SK-N-SH treated with all-trans-retinoic acid at 6 μM for 48 hours (cell line): ENCODE measurements at regions not wholly inside any gene's neighbourhood (a gene's known extent, or its start where the extent isn't known, plus 50 kb on each side); places are given as distances from the start of the nearest gene placed in this dataset.

Experiments
- ATAC-seq: fragments of 200-7000 bp; cut with Tn5 transposase; 3 replicates; pipeline ENCODE4 v1.9.1; 2020; ENCODE audit warnings: mild to moderate bottlenecking, moderate library complexity
- ARNTL ChIP-seq: fragments of 450-650 bp; formaldehyde crosslinking; IDR thresholded peaks from 2 replicates; pipeline ENCODE4 v1.5.0; 2020; ENCODE audit warnings: low read depth, mild to moderate bottlenecking, moderate library complexity, borderline replicate concordance
- BACH2 ChIP-seq: fragments of 250-450 bp; sonication (Bioruptor Pico); IDR thresholded peaks from 2 replicates; pipeline ENCODE4 v1.9.0; 2021; ENCODE audit warnings: mild to moderate bottlenecking, borderline replicate concordance
- CREB5 ChIP-seq: fragments of 250-450 bp; sonication (Bioruptor Pico); IDR thresholded peaks from 2 replicates; pipeline ENCODE4 v1.5.1; 2020; ENCODE audit warnings: low read depth, mild to moderate bottlenecking, moderate library complexity
- CSDC2 ChIP-seq: fragments of 250-450 bp; sonication (Bioruptor Pico); IDR thresholded peaks from 2 replicates; pipeline ENCODE4 v1.5.0; 2020; ENCODE audit warnings: mild to moderate bottlenecking, moderate library complexity
- CSRNP3 ChIP-seq: fragments of 250-450 bp; sonication (Bioruptor Pico); IDR thresholded peaks from 2 replicates; pipeline ENCODE4 v1.5.1; 2021; ENCODE audit warnings: mild to moderate bottlenecking, moderate library complexity
- ESRRG ChIP-seq: fragments of 250-450 bp; sonication (Bioruptor Pico); IDR thresholded peaks from 2 replicates; pipeline ENCODE4 v1.6.1; 2021; ENCODE audit warnings: mild to moderate bottlenecking
- GLIS3 ChIP-seq: fragments of 250-450 bp; sonication (Bioruptor Pico); IDR thresholded peaks from 2 replicates; pipeline ENCODE4 v1.5.0; 2020; ENCODE audit warnings: mild to moderate bottlenecking, moderate library complexity
- ISL1 ChIP-seq: fragments of 250-450 bp; sonication (Bioruptor Pico); IDR thresholded peaks from 2 replicates; pipeline ENCODE4 v2.1.2; 2022; ENCODE audit warnings: mild to moderate bottlenecking, moderate library complexity
- POU6F1 ChIP-seq: fragments of 250-450 bp; sonication (Bioruptor Pico); IDR thresholded peaks from 2 replicates; pipeline ENCODE4 v1.8.0; 2021; ENCODE audit warnings: low read depth, mild to moderate bottlenecking, moderate library complexity, borderline replicate concordance
- PPARA ChIP-seq: fragments of 250-450 bp; sonication (Bioruptor Pico); IDR thresholded peaks from 2 replicates; pipeline ENCODE4 v1.5.0; 2020; ENCODE audit warnings: mild to moderate bottlenecking, borderline replicate concordance
- RARB ChIP-seq: fragments of 250-450 bp; sonication (Bioruptor Pico); IDR thresholded peaks from 2 replicates; pipeline ENCODE4 v1.8.0; 2021; ENCODE audit warnings: mild to moderate bottlenecking, moderate library complexity
- SNAI2 ChIP-seq: fragments of 250-450 bp; sonication (Bioruptor Pico); IDR thresholded peaks from 2 replicates; pipeline ENCODE4 v1.5.0; 2020; ENCODE audit warnings: mild to moderate bottlenecking, moderate library complexity
- TOX ChIP-seq: fragments of 250-450 bp; sonication (Bioruptor Pico); IDR thresholded peaks from 2 replicates; pipeline ENCODE4 v1.8.0; 2021; ENCODE audit warnings: mild to moderate bottlenecking, moderate library complexity, borderline replicate concordance
- ZC3H10 ChIP-seq: fragments of 250-450 bp; sonication (Bioruptor Pico); IDR thresholded peaks from 2 replicates; pipeline ENCODE4 v1.5.1; 2021; ENCODE audit warnings: mild to moderate bottlenecking, moderate library complexity
- ZFP3 ChIP-seq: fragments of 250-450 bp; sonication (Bioruptor Pico); IDR thresholded peaks from 2 replicates; pipeline ENCODE4 v1.5.0; 2020; ENCODE audit warnings: mild to moderate bottlenecking, moderate library complexity
- ZFP30 ChIP-seq: fragments of 450-650 bp; formaldehyde crosslinking; IDR thresholded peaks from 2 replicates; pipeline ENCODE4 v1.5.0; 2022; ENCODE audit warnings: mild to moderate bottlenecking, moderate library complexity
- ZNF70 ChIP-seq: fragments of 450-650 bp; formaldehyde crosslinking; IDR thresholded peaks from 2 replicates; pipeline ENCODE4 v1.5.0; 2020; ENCODE audit warnings: mild to moderate bottlenecking, moderate library complexity
- ZNF8 ChIP-seq: fragments of 450-650 bp; formaldehyde crosslinking; IDR thresholded peaks from 2 replicates; pipeline ENCODE4 v1.5.0; 2020; ENCODE audit warnings: mild to moderate bottlenecking, moderate library complexity
- TF ChIP-seq, protein P1 (sequence below): fragments of 250-450 bp; sonication (Bioruptor Pico); IDR thresholded peaks from 2 replicates; pipeline ENCODE4 v1.8.0; 2020; ENCODE audit warnings: mild to moderate bottlenecking, moderate library complexity, borderline replicate concordance

- no peak for TF ChIP-seq ZFP3 (CRISPR knock-in tag)
- TF ChIP-seq POU6F1, result no peak
- no peak for TF ChIP-seq ZNF70 (CRISPR knock-in tag)
- no peak for TF ChIP-seq ISL1
- no peak for TF ChIP-seq ZFP30 (CRISPR knock-in tag)
- no peak for TF ChIP-seq TOX (CRISPR knock-in tag)
- no peak for TF ChIP-seq CSRNP3 (CRISPR knock-in tag)
- TF ChIP-seq CREB5, result no peak
- TF ChIP-seq SNAI2 (CRISPR knock-in tag), result no peak
- no peak for TF ChIP-seq RARB (CRISPR knock-in tag)
- TF ChIP-seq, protein P1, sequence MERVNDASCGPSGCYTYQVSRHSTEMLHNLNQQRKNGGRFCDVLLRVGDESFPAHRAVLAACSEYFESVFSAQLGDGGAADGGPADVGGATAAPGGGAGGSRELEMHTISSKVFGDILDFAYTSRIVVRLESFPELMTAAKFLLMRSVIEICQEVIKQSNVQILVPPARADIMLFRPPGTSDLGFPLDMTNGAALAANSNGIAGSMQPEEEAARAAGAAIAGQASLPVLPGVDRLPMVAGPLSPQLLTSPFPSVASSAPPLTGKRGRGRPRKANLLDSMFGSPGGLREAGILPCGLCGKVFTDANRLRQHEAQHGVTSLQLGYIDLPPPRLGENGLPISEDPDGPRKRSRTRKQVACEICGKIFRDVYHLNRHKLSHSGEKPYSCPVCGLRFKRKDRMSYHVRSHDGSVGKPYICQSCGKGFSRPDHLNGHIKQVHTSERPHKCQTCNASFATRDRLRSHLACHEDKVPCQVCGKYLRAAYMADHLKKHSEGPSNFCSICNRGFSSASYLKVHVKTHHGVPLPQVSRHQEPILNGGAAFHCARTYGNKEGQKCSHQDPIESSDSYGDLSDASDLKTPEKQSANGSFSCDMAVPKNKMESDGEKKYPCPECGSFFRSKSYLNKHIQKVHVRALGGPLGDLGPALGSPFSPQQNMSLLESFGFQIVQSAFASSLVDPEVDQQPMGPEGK (CRISPR knock-in tag), result no peak
- ATAC-seq, result no peak; the same call in 2 of the 3 replicates
These were observed 63.0 kb upstream of the EGFR start for GRCh38 chr7:54955696-54956420.

- no peak for ATAC-seq
These were observed 62.0 kb upstream of the EGFR start for GRCh38 chr7:54956865-54957264.

DNA sequence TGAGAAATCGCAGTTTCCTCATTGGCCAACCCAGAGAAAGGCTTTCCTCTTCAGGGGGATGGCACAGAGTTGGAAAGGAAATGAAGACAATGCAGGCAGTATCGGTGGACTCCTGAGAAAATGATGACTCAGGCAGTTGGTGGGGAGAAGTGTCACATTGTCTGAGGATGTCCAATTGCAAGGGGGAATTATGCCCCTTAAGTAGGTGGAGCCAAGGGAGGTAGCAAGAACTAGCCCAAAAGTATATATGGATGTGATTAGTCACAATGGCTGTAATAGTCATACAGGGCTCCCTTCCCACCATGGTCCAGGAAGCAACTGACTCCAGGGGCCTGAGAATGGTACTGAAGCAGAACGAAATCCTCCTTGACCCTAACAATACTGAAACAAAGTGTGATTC lies 58.3 kb upstream of the EGFR start:
- peak; percentile 66; the same call in 2 of the 3 replicates for ATAC-seq
- TF ChIP-seq GLIS3 (CRISPR knock-in tag), result no peak
- TF ChIP-seq ISL1, result no peak
- no peak for TF ChIP-seq ZC3H10
- no peak for TF ChIP-seq ESRRG (CRISPR knock-in tag)
- TF ChIP-seq BACH2 (CRISPR knock-in tag), result no peak
- TF ChIP-seq CSRNP3 (CRISPR knock-in tag), result no peak
- no peak for TF ChIP-seq ZNF8 (CRISPR knock-in tag)
- TF ChIP-seq POU6F1, result no peak
- TF ChIP-seq ARNTL (CRISPR knock-in tag), result no peak
- no peak for TF ChIP-seq SNAI2 (CRISPR knock-in tag)
- TF ChIP-seq, all 23 proteins: peak for 0

More at GRCh38 chr7:54956865-54957264, 62.0 kb upstream of the EGFR start:
- no peak for TF ChIP-seq ZNF8 (CRISPR knock-in tag)
- TF ChIP-seq SNAI2 (CRISPR knock-in tag), result no peak
- no peak for TF ChIP-seq PPARA (CRISPR knock-in tag)
- no peak for TF ChIP-seq RARB (CRISPR knock-in tag)
- TF ChIP-seq CSDC2 (CRISPR knock-in tag), result no peak
- TF ChIP-seq, protein P1 (CRISPR knock-in tag), result no peak
- no peak for TF ChIP-seq ZC3H10
- no peak for TF ChIP-seq CSRNP3 (CRISPR knock-in tag)
- TF ChIP-seq ISL1, result no peak
- TF ChIP-seq ZFP3 (CRISPR knock-in tag), result no peak
- TF ChIP-seq BACH2 (CRISPR knock-in tag), result no peak
- TF ChIP-seq TOX (CRISPR knock-in tag), result no peak
- no peak for TF ChIP-seq ZNF70 (CRISPR knock-in tag)
- no peak for TF ChIP-seq ZFP30 (CRISPR knock-in tag)
- no peak for TF ChIP-seq GLIS3 (CRISPR knock-in tag)
- TF ChIP-seq ARNTL (CRISPR knock-in tag), result no peak
- TF ChIP-seq, all 23 proteins: peak for 0
